ENCODE measurements at regions not wholly inside any gene's neighbourhood (a gene's known extent, or its start where the extent isn't known, plus 50 kb on each side); places are given as distances from the start of the nearest gene placed in this dataset.

DNA sequence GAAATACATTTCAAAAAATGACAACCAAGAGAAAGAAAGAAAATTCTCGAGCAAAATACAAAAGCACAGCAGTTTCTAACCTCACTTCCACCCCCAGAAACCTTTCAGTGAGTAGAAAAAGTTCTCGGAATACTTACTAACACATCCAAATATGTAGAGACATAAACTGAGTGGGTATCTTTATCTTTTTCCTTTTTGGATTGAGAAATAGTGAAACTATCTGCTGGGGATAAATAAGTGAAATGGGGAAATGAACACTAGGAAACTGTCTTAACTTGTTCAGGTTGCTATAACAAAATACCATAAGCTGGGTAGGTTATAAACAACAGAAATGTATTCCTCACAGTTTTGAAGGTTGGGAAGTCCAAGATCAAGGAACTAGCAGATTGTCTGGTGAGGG is 72.0 kb downstream of the VCAM1 start:
- TF ChIP-seq, protein P1, sequence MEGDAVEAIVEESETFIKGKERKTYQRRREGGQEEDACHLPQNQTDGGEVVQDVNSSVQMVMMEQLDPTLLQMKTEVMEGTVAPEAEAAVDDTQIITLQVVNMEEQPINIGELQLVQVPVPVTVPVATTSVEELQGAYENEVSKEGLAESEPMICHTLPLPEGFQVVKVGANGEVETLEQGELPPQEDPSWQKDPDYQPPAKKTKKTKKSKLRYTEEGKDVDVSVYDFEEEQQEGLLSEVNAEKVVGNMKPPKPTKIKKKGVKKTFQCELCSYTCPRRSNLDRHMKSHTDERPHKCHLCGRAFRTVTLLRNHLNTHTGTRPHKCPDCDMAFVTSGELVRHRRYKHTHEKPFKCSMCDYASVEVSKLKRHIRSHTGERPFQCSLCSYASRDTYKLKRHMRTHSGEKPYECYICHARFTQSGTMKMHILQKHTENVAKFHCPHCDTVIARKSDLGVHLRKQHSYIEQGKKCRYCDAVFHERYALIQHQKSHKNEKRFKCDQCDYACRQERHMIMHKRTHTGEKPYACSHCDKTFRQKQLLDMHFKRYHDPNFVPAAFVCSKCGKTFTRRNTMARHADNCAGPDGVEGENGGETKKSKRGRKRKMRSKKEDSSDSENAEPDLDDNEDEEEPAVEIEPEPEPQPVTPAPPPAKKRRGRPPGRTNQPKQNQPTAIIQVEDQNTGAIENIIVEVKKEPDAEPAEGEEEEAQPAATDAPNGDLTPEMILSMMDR (IDR thresholded peaks at IDR 0.05; ENCODE audit: control insufficient read depth, extremely low read depth, insufficient read depth): no peak
- no peak for DNase-seq (ENCODE audit: low read depth)

DNA sequence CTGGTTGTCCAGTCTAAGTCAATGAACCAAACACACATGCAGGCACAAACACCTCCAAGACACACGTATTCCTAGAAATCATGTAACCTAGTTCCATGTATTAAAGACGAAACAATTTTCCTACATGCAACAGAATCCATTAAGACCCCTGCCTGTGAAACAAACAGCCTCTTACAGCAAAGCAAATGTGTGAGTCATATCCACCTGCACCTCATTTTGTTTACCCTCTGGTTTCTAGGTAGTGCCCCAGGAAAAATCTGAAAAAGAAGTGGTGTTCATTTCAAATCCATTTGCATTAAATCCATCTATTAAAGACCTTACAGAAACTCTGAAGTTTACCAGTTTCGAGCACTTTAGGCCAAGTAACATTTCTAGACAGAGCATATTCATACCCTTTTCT is 74.1 kb downstream of the VCAM1 start:
- TF ChIP-seq, protein P1 (IDR thresholded peaks at IDR 0.05; ENCODE audit: control insufficient read depth, extremely low read depth, insufficient read depth): no peak
- H3K4me3 ChIP-seq (ENCODE audit: low read depth, low read length): no peak overlapping the region
- no peak for DNase-seq (ENCODE audit: low read depth)

More for the DNA sequence above, 72.0 kb downstream of the VCAM1 start:
- no peak overlapping the region for H3K4me3 ChIP-seq (ENCODE audit: low read depth, low read length)

DNA sequence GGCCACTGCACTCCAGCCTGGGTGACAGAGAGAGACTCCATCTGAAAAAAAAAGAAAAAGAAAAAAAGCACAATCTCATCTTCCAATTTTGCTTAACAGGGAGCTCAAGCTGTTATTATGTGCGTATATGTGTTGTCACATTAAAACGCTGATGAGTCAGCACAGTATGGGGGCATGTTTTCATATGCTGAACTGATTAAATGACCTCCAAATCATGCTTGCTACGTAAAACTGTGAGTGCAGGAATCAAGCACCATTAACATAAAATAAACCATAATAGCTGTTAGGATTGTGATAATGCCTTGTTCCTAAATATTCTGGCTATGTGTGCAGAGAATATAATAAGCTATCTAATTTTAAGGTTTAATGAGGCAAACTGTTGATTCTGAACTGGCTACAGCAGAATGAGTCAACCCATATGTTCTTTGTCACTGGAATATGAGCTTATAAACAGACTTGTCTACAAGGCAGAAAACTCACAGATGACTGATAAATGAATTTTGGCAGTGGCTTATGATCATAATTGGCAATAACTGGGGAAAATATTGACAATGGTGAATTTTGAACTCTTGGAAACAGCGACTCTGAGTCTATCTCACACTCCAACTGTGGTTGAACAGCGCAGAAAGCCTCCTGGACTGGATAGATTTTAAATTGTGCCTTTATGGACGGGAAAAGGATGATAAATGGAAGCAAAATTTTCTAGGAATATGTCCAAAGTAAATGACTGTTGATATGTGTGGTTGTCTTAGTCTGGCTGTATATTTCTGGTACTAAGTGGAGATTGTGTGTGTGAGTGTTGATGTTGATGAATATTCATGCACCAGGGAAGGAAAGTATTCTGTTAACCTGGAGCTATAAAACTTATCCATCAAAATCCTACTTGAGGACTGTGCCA is 75.5 kb downstream of the VCAM1 start:
- H3K4me3 ChIP-seq (ENCODE audit: low read depth, low read length): no peak overlapping the region
- no peak for DNase-seq (ENCODE audit: low read depth)
- TF ChIP-seq, protein P1 (IDR thresholded peaks at IDR 0.05; ENCODE audit: control insufficient read depth, extremely low read depth, insufficient read depth): no peak

DNA sequence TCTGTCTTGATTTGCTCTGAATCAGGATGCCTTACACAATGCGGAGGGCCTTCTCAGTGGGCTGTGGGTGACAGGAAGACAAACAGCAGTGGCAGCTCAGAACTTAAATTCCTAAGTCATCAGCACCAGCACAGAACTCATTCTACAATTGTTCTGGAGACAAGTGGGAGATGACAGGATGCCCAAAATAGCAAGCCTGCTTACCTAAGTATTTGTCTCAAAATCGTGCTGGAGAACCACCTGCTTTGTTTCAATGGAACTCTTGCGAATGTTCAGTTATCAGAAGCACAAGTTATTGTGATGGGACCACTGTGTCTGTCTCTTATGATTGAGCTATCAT is 76.1 kb downstream of the VCAM1 start:
- TF ChIP-seq, protein P1 (IDR thresholded peaks at IDR 0.05; ENCODE audit: control insufficient read depth, extremely low read depth, insufficient read depth): no peak
- no peak overlapping the region for H3K4me3 ChIP-seq (ENCODE audit: low read depth, low read length)
- no peak for DNase-seq (ENCODE audit: low read depth)

DNA sequence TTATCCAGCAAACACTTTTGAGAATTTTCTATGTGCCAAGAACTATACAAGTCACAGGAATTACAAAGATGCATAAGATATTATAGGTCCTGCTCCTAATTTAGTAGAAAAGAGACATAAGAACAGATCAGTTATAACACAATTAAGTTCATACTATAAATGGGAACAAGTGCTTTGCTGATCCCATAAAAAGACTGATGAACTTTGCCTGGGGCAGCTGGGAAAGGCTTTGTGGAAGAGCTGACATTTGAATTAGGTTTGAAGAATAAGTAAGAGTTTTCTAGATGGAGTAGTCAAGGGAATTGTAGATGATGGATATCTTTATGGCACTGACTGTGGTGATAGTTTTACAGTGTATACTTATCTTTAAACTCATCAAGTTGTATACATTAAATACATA is 76.5 kb downstream of the VCAM1 start:
- TF ChIP-seq, protein P1 (IDR thresholded peaks at IDR 0.05; ENCODE audit: control insufficient read depth, extremely low read depth, insufficient read depth): no peak
- no peak for DNase-seq (ENCODE audit: low read depth)
- H3K4me3 ChIP-seq (ENCODE audit: low read depth, low read length): no peak overlapping the region

DNA sequence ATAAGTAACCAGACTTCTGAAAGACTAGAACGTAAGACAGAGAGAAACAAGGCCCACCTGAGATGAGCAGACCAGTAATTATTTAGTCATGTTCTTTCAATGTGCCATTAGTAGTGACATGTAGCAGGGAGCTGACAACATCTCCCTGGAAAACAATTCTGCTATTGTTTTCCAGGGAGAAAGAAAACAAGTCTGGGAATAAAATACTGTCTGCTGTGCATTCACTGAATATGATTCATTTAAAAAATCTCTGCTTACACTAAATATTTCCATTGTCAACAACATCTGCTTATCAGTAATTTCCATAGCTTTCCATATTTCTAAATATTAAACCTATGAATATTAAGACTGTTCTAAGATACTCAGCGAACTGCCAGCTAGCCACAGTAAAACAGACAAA is 80.0 kb downstream of the VCAM1 start:
- no peak for DNase-seq (ENCODE audit: low read depth)
- H3K4me3 ChIP-seq (ENCODE audit: low read depth, low read length): no peak overlapping the region
- TF ChIP-seq, protein P1 (IDR thresholded peaks at IDR 0.05; ENCODE audit: control insufficient read depth, extremely low read depth, insufficient read depth): no peak
